Neural progenitor cell (in vitro differentiated cells): ENCODE measurements at regions not wholly inside any gene's neighbourhood (a gene's known extent, or its start where the extent isn't known, plus 50 kb on each side); places are given as distances from the start of the nearest gene placed in this dataset.

Source experiments
- CTCF ChIP-seq: fragments of 200-600 bp; sonication (generic); IDR thresholded peaks from 2 replicates; pipeline ENCODE4 v1.5.1; 2017; ENCODE audit warnings: antibody characterized with exemption, mild to moderate bottlenecking
- EZH2 ChIP-seq: fragments of 200-600 bp; sonication (generic); IDR thresholded peaks from 2 replicates; pipeline ENCODE4 v1.6.1; 2017; ENCODE audit warnings: antibody characterized with exemption, mild to moderate bottlenecking, moderate library complexity
- EZH2phosphoT487 ChIP-seq: fragments of 200-600 bp; sonication (generic); IDR thresholded peaks from 2 replicates; pipeline ENCODE4 v1.6.1; 2017; ENCODE audit warnings: antibody characterized with exemption

- TF ChIP-seq CTCF: no peak
- TF ChIP-seq EZH2: no peak
- no peak for TF ChIP-seq EZH2phosphoT487
Observed at GRCh38 chr1:36620142-36620541, 137.4 kb upstream of the CSF3R start.
